ENCODE measurements at regions not wholly inside any gene's neighbourhood (a gene's known extent, or its start where the extent isn't known, plus 50 kb on each side); places are given as distances from the start of the nearest gene placed in this dataset.

- DNase-seq (ENCODE audit: low spot score) = no peak
Measured at GRCh38 chr4:53813998-53814397, 222.7 kb upstream of the LNX1 start.

GRCh38 chr4:53810643-53811042, 219.4 kb upstream of the LNX1 start:
- DNase-seq (ENCODE audit: low spot score) = no peak

- no peak for DNase-seq (ENCODE audit: low spot score)
Measured at GRCh38 chr4:53809816-53810215, 218.5 kb upstream of the LNX1 start.

DNA sequence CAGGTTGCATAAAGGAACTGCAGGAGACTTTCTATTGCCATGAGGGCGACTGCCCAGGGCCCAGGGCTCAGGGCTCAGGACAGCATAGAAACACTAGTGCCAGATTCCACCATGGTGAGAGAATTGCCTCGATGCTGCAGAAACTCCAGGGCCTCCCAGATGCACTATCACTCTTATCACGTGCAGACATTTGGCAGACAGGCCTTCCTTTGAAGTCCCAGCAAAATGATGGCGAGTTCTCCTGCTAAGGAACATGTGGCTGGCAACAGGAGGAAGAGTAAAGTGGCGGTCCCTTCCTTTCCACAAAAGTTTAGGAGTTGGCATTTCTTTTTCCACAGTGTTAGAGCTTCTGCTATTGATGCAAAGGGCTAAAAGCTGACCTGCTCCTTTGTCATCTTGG, 214.0 kb upstream of the LNX1 start:
- no peak for DNase-seq (ENCODE audit: low spot score)

- no peak for DNase-seq (ENCODE audit: low spot score)
Measured at GRCh38 chr4:53804719-53805118, 213.4 kb upstream of the LNX1 start.

- no peak for DNase-seq (ENCODE audit: low spot score)
Measured at GRCh38 chr4:53802500-53802899, 211.2 kb upstream of the LNX1 start.

DNA sequence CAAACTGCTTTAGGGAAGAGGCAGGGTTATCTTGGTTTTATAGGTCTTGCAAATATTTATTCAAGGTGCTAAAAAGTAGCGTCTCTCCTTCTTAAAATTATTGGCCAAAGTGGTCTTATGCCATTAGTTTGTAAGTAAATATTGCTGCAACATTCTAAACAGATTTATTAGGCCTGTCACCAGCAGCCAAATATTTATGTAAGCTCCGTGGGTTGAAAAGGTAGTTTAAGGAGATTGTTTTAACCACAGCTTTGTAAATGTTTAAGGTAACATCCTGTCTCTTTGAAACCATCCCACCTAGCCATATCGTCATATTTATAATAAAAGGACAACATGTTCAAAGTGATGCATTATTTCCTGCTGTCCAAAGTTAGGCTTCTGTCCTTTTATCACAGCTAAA, 210.1 kb upstream of the LNX1 start:
- no peak for DNase-seq (ENCODE audit: low spot score)

GRCh38 chr4:53800741-53801140, 209.5 kb upstream of the LNX1 start:
- no peak for DNase-seq (ENCODE audit: low spot score)

- DNase-seq (ENCODE audit: low spot score) = no peak
Measured at GRCh38 chr4:53793096-53793495, 201.8 kb upstream of the LNX1 start.

GRCh38 chr4:53790286-53790685, 199.0 kb upstream of the LNX1 start:
- no peak for DNase-seq (ENCODE audit: low spot score)

DNA sequence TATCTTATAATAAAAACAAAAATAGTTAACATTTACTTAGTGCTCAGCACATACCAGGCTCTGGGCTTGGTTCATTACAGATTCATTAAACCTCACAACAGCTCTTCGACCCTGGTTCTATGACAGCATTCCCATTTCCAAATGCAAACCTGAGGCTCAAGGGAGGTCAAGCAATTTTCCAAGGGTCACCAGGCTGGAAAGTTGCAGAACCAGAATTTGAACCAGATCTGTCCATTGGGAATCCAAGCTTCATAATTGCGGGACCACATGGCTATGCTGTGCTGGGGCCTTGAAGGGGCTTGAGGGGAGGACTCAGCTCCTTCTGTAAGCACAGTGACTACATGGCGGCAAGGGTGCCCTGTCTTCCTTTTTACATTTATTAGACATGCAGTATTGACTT, 197.3 kb upstream of the LNX1 start:
- DNase-seq (ENCODE audit: low spot score) = no peak

DNA sequence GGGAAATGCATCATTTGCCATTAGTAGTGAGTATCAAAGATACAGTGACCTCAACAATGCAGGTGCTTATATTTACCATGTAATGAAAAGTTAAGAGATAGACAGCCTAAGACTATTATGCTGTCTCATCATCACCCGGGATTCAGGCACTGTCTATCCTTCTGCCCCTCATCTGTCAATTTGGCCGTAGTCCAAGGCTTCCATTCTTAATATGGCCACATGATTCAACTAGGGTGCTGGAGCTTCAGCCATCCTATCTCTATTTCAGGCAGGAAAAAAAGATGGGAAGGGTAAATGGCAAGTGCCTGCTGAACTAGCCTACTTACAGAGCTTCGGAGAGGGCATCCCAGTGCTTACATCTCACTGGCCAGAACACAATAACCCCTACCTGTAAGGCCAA, 196.7 kb upstream of the LNX1 start:
- no peak for DNase-seq (ENCODE audit: low spot score)

DNA sequence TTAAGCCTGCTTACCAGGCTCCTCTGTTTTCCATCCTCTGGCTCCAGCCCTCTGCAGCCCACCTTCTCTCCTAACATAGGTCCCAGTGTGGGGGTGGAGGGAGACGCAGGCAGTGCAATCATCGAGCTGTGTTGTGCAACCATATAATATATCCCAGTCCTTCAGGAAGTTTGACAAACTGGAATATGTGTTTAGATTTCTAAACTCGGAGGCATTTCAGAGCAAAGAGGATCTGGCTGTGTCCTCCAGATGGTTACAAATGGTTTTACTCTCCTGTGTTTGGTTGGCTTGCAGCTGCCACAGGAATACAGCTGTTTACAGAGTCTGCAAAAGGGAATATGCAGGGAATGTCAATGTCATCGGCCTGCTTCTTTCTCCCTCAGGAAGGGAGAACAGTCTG, 195.3 kb upstream of the LNX1 start:
- peak; percentile 59 for DNase-seq (ENCODE audit: low spot score)

GRCh38 chr4:53785996-53786395, 194.7 kb upstream of the LNX1 start:
- DNase-seq (ENCODE audit: low spot score) = peak; percentile 28

DNA sequence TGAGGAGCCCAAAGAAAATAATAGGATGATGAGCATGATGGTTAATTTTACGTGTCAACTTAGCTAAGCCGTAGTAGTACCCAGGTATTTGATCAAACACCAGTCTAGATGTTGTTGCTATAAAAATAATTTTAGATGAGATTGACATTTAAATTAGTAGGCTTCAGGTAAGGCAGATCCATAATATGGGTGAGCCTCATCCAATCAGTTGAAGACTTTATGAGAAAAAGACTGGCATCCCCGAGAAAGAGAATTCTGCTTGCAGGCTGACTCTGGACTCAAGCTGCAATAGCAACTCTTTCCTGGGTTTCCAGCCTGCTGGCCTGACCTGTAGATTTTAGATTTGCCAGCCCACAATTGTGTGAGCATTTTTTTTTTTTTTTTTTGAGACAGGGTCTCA, 192.8 kb upstream of the LNX1 start:
- DNase-seq (ENCODE audit: low spot score) = no peak

GRCh38 chr4:53783208-53783859, 192.0 kb upstream of the LNX1 start:
- DNase-seq (ENCODE audit: low spot score) = no peak

- DNase-seq (ENCODE audit: low spot score) = no peak
Measured at GRCh38 chr4:53782458-53782845, 191.2 kb upstream of the LNX1 start.

DNA sequence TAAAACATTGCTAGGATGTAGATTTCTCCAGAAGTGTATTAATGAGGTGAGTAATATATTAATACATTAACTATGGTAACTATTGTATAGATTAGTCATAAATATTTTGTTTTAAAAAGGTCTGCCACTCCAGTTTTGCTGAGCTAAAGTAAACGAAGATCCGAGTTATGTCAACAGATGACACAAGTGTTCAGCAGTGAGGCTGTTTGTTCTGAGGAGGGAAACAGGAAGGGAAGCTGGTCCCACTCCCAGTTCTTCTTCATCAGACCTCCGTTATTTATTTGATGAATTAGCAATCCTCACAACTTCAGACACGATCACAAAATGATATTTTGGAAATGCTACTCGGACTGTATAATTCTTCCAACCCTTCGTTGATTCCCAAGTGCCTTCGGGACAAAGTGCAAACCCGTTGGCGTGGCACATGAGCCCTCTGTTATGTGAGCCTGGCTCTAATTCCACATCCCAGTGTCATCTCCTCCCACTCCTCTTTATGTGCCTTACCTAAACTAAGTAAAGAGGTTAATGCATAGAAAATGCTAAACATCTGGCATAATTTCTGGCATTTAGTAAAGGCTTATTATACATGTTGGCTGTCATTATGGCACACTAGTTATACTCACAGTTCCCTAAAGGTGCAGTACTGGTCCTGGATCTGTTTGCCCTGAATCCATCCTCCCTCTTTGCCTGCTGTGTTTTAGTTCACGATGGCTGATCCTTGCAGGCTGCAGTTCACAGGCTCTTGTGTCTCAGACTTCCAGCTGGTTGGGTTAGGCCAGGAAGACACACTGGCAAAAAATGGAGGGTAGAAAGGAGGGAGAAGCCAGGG, 190.6 kb upstream of the LNX1 start:
- no peak for DNase-seq (ENCODE audit: low spot score)

DNA sequence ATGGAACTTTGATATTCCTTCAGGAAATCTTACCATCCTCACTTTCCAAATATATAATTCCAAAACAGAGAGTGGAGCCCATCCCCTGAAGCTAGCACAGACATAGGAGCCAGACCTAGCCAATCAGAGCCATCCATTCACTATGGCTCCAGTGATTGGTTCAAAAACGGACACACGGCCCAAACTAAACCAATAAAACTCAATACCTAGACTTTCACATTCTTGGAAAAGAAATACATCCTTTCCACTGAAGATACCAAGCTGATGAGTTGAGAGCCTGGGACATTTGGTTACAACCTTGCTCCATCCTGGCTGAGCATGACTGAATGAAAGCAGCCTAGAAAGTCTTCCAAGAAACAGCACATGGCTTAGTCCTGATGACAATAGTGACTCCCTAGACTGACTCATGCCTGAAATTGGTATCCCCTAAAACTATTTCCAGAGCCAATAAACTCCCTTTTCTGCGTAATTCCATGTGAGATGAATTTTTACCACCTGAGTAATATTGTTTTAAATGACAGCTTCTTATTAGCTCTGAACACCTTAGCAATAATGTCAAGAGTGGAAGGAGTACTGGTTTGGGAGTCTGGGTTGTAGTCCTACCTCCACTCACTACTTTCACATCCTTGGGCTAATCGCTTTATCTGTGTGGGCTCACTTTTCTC, 189.6 kb upstream of the LNX1 start:
- peak; percentile 78 for DNase-seq (ENCODE audit: low spot score)

DNA sequence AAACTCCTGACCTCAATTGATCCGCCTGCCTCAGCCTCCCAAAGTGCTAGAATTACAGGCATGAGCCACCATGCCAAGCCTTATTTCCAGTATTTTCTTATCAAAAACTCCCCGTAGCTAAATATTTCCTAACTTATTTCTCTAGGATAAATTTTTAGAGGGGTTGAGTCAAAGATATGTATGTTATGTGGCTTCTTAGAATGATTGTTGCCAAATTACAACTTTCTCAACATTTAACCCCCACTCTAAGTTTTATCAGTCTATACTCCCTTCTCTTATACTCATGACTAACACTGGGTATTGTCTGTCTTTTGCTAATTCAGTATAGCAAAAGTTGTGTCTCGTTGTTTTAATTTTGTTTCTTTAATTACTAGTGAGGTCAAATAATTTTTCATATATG, 187.7 kb upstream of the LNX1 start:
- no peak for DNase-seq (ENCODE audit: low spot score)

GRCh38 chr4:53778155-53778554, 186.9 kb upstream of the LNX1 start:
- DNase-seq (ENCODE audit: low spot score) = no peak

DNA sequence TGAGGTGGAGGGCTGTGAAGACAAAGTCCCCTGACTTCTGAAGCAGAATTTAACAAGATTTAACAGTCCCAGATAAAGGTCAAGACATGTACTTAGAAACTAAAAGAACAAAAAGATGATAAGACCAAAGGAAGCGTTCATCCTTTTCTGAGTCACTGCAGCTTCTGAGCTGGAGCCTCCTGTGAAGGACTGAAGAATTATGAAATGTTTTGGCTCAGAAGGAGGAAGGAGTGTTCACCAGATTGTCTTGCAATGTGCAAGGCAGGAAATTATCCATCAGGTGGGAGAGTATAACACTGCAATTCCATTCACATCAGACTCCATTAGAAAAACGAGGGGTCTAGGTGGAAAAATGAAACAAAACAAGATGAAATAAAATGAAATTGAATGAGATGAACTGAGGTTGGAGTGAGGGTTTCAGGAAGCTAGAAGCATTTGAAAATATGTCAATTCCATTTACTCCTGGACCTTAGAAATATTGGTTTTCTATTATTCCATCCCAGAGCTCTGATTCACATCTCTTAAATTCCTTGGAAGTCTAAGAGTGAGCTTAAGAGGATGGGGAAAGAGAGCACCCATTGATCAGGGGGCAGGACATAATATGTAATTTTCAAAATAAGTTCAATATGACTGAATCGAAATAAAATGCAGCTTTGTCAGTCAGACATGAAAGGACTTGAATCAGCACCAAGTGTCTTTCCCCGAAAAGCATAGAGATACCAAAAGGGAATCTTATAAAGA, 186.1 kb upstream of the LNX1 start:
- DNase-seq (ENCODE audit: low spot score) = peak; percentile 81

- DNase-seq (ENCODE audit: low spot score) = no peak
Measured at GRCh38 chr4:53776141-53776540, 184.9 kb upstream of the LNX1 start.

Data from AG08395 (cell line).